H1 (cell line): ENCODE measurements at regions not wholly inside any gene's neighbourhood (a gene's known extent, or its start where the extent isn't known, plus 50 kb on each side); places are given as distances from the start of the nearest gene placed in this dataset.

Experiments
- CBX5 ChIP-seq: fragments of 300-800, 300-1000 bp; sonication (generic); IDR thresholded peaks from 2 replicates; pipeline ENCODE4 v1.7.1; 2016; ENCODE audit warnings: antibody characterized with exemption, low read length, low read depth
- HDAC2 ChIP-seq, 2 experiments: fragments of 300-600 bp in 1 of 2; sonication (generic) in 1 of 2; IDR thresholded peaks; 2 replicates each; pipeline ENCODE4 v1.6.1; 2011 to 2012; ENCODE audit warnings: low read depth in 2 of 2, low read length in 2 of 2, mild to moderate bottlenecking in 2 of 2, moderate library complexity in 2 of 2, borderline replicate concordance in 1 of 2, inconsistent platforms in 1 of 2
- YY1 ChIP-seq: IDR thresholded peaks from 2 replicates; pipeline ENCODE4 v1.6.1; 2011; ENCODE audit warnings: low read depth, mild to moderate bottlenecking, low read length
- TF ChIP-seq, protein P1 (sequence below): IDR thresholded peaks from 2 replicates; pipeline ENCODE4 v1.6.1; 2012; ENCODE audit warnings: inconsistent platforms
- TF ChIP-seq, protein P2 (sequence below): IDR thresholded peaks from 2 replicates; pipeline ENCODE4 v1.6.1; 2012; ENCODE audit warnings: inconsistent platforms

DNA sequence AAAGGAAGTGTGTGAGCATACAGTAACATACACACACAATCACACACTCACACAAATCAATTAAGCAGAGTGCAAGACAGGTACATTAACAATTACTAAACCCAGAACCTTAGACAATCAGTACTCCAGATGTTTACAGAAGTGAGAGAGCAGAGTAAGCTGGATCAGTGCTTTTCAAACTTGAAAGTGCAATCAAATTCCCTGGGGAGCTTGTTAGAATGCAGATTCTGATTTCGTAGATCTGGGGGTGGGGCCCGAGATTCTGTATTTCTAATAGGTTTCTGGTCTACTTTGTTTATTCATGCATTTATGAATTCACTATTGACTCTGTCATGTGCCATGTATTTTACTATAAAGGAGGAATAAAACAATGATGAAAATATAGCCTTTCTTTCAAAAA lies 179.6 kb upstream of the PHYHIPL start (continued):
- TF ChIP-seq, protein P1, sequence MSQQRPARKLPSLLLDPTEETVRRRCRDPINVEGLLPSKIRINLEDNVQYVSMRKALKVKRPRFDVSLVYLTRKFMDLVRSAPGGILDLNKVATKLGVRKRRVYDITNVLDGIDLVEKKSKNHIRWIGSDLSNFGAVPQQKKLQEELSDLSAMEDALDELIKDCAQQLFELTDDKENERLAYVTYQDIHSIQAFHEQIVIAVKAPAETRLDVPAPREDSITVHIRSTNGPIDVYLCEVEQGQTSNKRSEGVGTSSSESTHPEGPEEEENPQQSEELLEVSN, result no peak
- no peak for TF ChIP-seq CBX5
- TF ChIP-seq YY1, result no peak
- TF ChIP-seq HDAC2 (IDR thresholded peaks at IDR 0.05; ENCODE audit: borderline replicate concordance in 1 of 2, low read depth in 2 of 2, low read length in 2 of 2), result no peak
- TF ChIP-seq, protein P2, sequence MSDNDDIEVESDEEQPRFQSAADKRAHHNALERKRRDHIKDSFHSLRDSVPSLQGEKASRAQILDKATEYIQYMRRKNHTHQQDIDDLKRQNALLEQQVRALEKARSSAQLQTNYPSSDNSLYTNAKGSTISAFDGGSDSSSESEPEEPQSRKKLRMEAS, result no peak
